ENCODE measurements at regions not wholly inside any gene's neighbourhood (a gene's known extent, or its start where the extent isn't known, plus 50 kb on each side); places are given as distances from the start of the nearest gene placed in this dataset.

DNA sequence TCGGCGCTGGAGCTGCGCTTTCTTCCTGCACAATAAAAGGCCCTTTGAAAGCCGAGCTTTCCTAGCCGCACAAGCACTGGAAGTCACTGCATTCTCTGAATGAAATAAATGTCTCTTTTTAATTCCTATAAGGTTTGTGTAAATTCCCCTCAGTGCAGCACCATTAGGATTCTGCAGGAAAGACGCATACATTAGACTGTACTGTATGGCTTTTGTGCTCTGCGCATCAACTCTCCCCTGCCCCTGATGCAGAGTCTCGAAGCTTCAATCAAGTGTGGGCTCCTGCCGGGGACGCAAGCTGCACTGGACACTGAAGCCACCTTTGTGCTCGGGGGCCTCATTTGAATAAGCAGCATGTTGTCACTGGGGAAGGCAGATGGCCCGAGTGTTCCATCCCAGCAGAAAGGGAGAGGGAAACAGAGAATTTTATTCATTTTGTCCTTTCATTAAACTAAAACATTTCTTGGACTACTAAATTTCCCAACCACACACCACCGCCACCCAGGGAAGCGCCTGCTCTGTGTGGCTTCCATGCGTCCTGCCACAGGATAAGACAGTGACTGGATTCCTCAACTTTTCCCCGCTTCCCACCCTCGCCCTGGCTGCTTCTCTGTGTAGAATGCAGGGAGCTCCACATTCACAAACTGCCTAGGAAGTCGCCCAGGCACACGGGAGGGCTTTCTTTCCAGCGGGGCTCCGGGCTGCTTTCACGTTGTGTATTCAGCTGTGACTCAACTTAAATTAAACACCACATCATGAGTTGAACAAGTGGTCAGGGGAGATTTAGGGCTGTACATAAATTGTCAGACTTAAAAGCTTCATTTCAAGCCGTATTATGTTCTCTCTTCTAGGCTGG lies 635.4 kb downstream of the IRX1 start:
- no peak for DNase-seq (ENCODE audit: low spot score in 2 of 2)
- WGBS, 2 donors, result 82% methylated on average over 23 of the region's 23 CpGs
- TF ChIP-seq, protein P1, sequence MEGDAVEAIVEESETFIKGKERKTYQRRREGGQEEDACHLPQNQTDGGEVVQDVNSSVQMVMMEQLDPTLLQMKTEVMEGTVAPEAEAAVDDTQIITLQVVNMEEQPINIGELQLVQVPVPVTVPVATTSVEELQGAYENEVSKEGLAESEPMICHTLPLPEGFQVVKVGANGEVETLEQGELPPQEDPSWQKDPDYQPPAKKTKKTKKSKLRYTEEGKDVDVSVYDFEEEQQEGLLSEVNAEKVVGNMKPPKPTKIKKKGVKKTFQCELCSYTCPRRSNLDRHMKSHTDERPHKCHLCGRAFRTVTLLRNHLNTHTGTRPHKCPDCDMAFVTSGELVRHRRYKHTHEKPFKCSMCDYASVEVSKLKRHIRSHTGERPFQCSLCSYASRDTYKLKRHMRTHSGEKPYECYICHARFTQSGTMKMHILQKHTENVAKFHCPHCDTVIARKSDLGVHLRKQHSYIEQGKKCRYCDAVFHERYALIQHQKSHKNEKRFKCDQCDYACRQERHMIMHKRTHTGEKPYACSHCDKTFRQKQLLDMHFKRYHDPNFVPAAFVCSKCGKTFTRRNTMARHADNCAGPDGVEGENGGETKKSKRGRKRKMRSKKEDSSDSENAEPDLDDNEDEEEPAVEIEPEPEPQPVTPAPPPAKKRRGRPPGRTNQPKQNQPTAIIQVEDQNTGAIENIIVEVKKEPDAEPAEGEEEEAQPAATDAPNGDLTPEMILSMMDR (IDR thresholded peaks at IDR 0.05), result no peak
- TF ChIP-seq POLR2A (IDR thresholded peaks at IDR 0.05), result no peak
- intact Hi-C loops (cut with DNase I; ENCODE audit: low total_unique reads), result no loop called here
- H3K4me3 ChIP-seq (ENCODE audit: low read depth, poor library complexity, severe bottlenecking), result no peak overlapping the region

DNA sequence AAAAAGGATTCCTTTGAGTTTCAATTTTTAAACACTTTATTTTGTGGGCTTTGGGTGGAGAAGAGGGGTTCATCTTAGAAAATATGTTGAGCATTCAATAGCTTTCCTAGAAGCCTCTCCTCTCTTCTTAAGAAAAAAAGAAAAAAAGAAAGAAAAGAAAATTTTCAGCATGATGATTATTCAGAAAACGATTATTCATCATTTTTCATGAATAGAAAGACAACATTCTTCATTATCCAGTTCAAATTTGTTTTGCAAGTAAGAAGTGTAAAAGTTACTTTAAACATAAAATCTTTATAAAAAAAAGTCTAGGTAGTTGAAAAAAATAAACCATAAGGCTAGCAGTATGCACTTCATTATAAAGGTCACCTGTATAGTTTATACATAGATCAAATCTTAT lies 636.5 kb downstream of the IRX1 start:
- no peak for TF ChIP-seq POLR2A (IDR thresholded peaks at IDR 0.05)
- TF ChIP-seq, protein P1 (IDR thresholded peaks at IDR 0.05), result no peak
- WGBS, 2 donors, result 73 to 84% methylated on average over 1 of the region's 1 CpG
- no peak for DNase-seq (ENCODE audit: low spot score in 2 of 2)
- H3K4me3 ChIP-seq (ENCODE audit: low read depth, poor library complexity, severe bottlenecking), result no peak overlapping the region
- intact Hi-C loops (cut with DNase I; ENCODE audit: low total_unique reads), result no loop called here

DNA sequence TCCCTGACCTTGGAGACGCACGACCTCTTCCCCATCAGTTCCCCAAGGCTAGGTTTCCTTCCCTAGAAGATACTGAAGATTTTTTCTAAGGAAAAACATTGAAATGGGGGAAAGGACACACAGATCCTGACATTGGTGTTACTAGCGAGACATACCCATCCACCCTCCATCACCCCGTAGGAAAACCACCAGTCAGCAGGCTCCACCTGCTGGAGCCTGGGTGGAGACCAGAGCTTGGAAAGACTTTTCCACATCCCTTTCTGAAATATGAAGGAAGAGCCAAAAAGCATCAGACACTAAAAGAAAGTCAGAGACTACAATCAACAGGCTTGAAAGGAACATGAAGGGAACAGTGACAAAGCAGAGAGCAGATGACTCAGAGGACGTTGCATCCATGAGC lies 638.0 kb downstream of the IRX1 start:
- TF ChIP-seq, protein P1 (IDR thresholded peaks at IDR 0.05), result no peak
- no peak for TF ChIP-seq POLR2A (IDR thresholded peaks at IDR 0.05)
- intact Hi-C loops (cut with DNase I; ENCODE audit: low total_unique reads), result no loop called here
- no peak overlapping the region for H3K4me3 ChIP-seq (ENCODE audit: low read depth, poor library complexity, severe bottlenecking)
- 76 to 79% methylated on average over 5 of the region's 5 CpGs for WGBS, 2 donors
- DNase-seq (ENCODE audit: low spot score in 2 of 2), result no peak

DNA sequence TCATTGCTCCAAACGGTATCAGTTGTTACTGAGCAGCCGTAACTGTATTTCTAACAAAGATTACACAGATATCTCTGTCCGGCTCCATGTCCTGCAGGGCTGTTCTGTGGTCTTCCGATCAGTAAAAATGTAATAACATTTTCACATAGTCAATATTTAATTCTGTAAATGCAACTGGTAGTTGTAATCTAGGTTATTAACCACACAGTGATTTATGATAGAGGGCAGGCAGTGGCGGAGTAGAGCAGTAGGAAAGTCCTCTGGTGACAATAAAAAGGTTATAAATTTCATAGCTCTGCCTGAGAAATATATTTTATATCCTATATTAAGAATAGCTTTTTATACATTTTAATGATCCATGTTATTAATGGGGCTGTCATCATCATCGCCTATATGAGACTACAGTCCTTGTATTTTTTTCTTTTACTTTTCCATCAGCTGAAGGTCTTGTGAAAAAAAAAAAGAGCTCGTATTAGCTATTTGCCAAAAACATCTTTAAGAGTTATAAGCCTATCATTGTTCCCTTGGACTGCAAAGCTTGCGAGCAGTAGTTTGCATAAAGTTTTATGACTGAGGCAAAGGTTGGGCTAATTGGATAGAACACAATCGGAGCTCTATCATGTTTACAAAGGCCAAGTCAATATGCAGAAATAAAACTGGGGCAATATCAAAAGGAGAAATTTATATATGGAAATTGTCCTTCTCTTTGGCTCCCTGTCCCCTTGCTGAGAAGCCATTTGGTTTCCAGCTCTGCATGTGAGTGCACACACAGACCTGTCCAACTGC lies 648.0 kb downstream of the IRX1 start:
- WGBS, 2 donors, result 72% methylated on average over 9 of the region's 9 CpGs

DNA sequence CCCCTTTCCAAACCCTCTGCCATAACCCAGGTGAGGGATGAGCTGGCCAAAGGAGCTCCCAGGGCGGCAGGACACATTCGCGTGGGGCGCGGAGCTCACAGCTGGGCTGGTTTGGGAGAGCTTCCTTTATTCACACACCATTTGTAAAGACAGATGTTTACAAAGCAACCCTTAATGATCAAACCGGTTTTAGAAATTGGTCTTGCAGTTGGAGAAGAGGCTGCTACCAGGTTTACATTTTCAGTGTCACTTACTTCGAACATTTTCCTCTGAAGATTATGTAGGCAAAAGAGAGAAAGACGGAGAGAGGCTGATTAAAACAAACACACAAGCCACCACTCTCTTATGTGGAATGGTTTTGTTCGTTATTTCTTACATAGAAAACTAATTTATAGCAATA lies 648.7 kb downstream of the IRX1 start:
- DNase-seq (ENCODE audit: low spot score in 2 of 2), result no peak
- intact Hi-C loops (cut with DNase I; ENCODE audit: low total_unique reads), result no loop called here
- WGBS, 2 donors, result 73 to 82% methylated on average over 9 of the region's 9 CpGs
- no peak for TF ChIP-seq POLR2A (IDR thresholded peaks at IDR 0.05)
- TF ChIP-seq, protein P1 (IDR thresholded peaks at IDR 0.05), result no peak
- H3K4me3 ChIP-seq (ENCODE audit: low read depth, poor library complexity, severe bottlenecking), result no peak overlapping the region

More for the DNA sequence above, 648.0 kb downstream of the IRX1 start:
- no peak for DNase-seq (ENCODE audit: low spot score in 2 of 2)
- TF ChIP-seq POLR2A (IDR thresholded peaks at IDR 0.05), result no peak
- TF ChIP-seq, protein P1 (IDR thresholded peaks at IDR 0.05), result no peak
- H3K4me3 ChIP-seq (ENCODE audit: low read depth, poor library complexity, severe bottlenecking), result no peak overlapping the region
- intact Hi-C loops (cut with DNase I; ENCODE audit: low total_unique reads), result no loop called here
